EH (cell line): ENCODE measurements at regions not wholly inside any gene's neighbourhood (a gene's known extent, or its start where the extent isn't known, plus 50 kb on each side); places are given as distances from the start of the nearest gene placed in this dataset.
"Not testable (repeated sequence)": the region's sequence is repeated elsewhere in the genome, so short reads cannot be mapped to it uniquely, and the experiment has no call there.

ENCODE experiments used
- DNase-seq: peaks from one replicate; pipeline ENCODE4 v3.0.0-alpha.2; 2015; ENCODE audit warnings: low read depth

GRCh38 chr2:143856978-143857377, 662.9 kb downstream of the ZEB2 start:
- no peak for DNase-seq

- no peak for DNase-seq
These were observed 667.2 kb downstream of the ZEB2 start for GRCh38 chr2:143852759-143853158.

GRCh38 chr2:143850084-143850483, 669.8 kb downstream of the ZEB2 start:
- DNase-seq, result no peak

- DNase-seq, result no peak
These were observed 672.7 kb downstream of the ZEB2 start for GRCh38 chr2:143847257-143847656.

- no peak for DNase-seq
These were observed 674.9 kb downstream of the ZEB2 start for GRCh38 chr2:143844986-143845385.

- DNase-seq, result no peak
These were observed 676.2 kb downstream of the ZEB2 start for GRCh38 chr2:143843686-143844085.

- DNase-seq, result no peak
These were observed 677.1 kb downstream of the ZEB2 start for GRCh38 chr2:143842836-143843235.

GRCh38 chr2:143841935-143842334, 678.0 kb downstream of the ZEB2 start:
- DNase-seq, result peak; percentile 33

- no peak for DNase-seq
These were observed 679.3 kb downstream of the ZEB2 start for GRCh38 chr2:143840601-143841000.

GRCh38 chr2:143840194-143840593, 679.7 kb downstream of the ZEB2 start:
- no peak for DNase-seq

GRCh38 chr2:143839456-143839855, 680.5 kb downstream of the ZEB2 start:
- peak; percentile 58 for DNase-seq

GRCh38 chr2:143837055-143837454, 682.9 kb downstream of the ZEB2 start:
- not testable (repeated sequence) for DNase-seq

GRCh38 chr2:143835481-143835880, 684.4 kb downstream of the ZEB2 start:
- no peak for DNase-seq

- no peak for DNase-seq
These were observed 686.8 kb downstream of the ZEB2 start for GRCh38 chr2:143833015-143833660.

GRCh38 chr2:143830476-143830875, 689.4 kb downstream of the ZEB2 start:
- peak; percentile 72 for DNase-seq

- peak; percentile 68 for DNase-seq
These were observed 691.0 kb downstream of the ZEB2 start for GRCh38 chr2:143828763-143829537.

- DNase-seq, result no peak
These were observed 695.1 kb downstream of the ZEB2 start for GRCh38 chr2:143824791-143825190.

- no peak for DNase-seq
These were observed 694.7 kb downstream of the ARHGAP15 start for GRCh38 chr2:143823876-143824275.

GRCh38 chr2:143823296-143823695, 694.1 kb downstream of the ARHGAP15 start:
- no peak for DNase-seq

GRCh38 chr2:143822736-143823135, 693.5 kb downstream of the ARHGAP15 start:
- DNase-seq, result no peak

- DNase-seq, result no peak
These were observed 690.5 kb downstream of the ARHGAP15 start for GRCh38 chr2:143819764-143820163.

GRCh38 chr2:143819190-143819735, 690.0 kb downstream of the ARHGAP15 start:
- DNase-seq, result no peak
